Neural cell (in vitro differentiated cells): ENCODE measurements at regions not wholly inside any gene's neighbourhood (a gene's known extent, or its start where the extent isn't known, plus 50 kb on each side); places are given as distances from the start of the nearest gene placed in this dataset.

Experiments
- H2AFZ ChIP-seq: fragments of 200-600, 300-800 bp; sonication (generic), shearing (Covaris generic); 2 replicates; pipeline ENCODE4 v1.6.0; 2014; ENCODE audit warnings: low read depth, mild to moderate bottlenecking, antibody characterized with exemption, low read length, moderate library complexity
- H3F3A ChIP-seq: fragments of 200-600 bp; shearing (Covaris generic); 2 replicates; pipeline ENCODE4 v1.6.1; 2016; ENCODE audit warnings: mild to moderate bottlenecking, moderate library complexity, mixed read lengths, antibody characterized with exemption, low read length; ENCODE audit not compliant: insufficient read depth, poor library complexity, severe bottlenecking
- H3K27ac ChIP-seq: fragments of 200-600, 300-800 bp; sonication (generic), shearing (Covaris generic); 2 replicates; pipeline ENCODE4 v1.5.1; 2014; ENCODE audit warnings: mild to moderate bottlenecking, low read length, moderate library complexity
- H3K27me3 ChIP-seq: fragments of 300-800, 200-600 bp; sonication (generic), shearing (Covaris generic); 2 replicates; pipeline ENCODE4 v1.6.0; 2014; ENCODE audit warnings: mild to moderate bottlenecking, low read depth, low read length, moderate library complexity; ENCODE audit not compliant: insufficient read depth
- H3K36me3 ChIP-seq: fragments of 300-800, 200-600 bp; sonication (generic), shearing (Covaris generic); 2 replicates; pipeline ENCODE4 v1.5.1; 2014; ENCODE audit warnings: mild to moderate bottlenecking, antibody characterized with exemption, low read length, moderate library complexity; ENCODE audit not compliant: insufficient read depth
- H3K4me2 ChIP-seq: fragments of 300-800, 200-600 bp; sonication (generic), shearing (Covaris generic); 2 replicates; pipeline ENCODE4 v1.6.0; 2014; ENCODE audit warnings: mild to moderate bottlenecking, low read length
- H3K4me3 ChIP-seq: fragments of 300-800, 200-600 bp; sonication (generic), shearing (Covaris generic); 2 replicates; pipeline ENCODE4 v1.5.1; 2014; ENCODE audit warnings: mild to moderate bottlenecking, low read length, moderate library complexity
- H3K79me2 ChIP-seq: fragments of 200-600 bp; shearing (Covaris generic); replicated peaks from 2 replicates; pipeline ENCODE4 v1.6.0; 2014; ENCODE audit warnings: mild to moderate bottlenecking, low read length, moderate library complexity; ENCODE audit not compliant: insufficient read depth
- H3K9ac ChIP-seq: fragments of 300-800, 200-600 bp; sonication (generic), shearing (Covaris generic); 2 replicates; pipeline ENCODE4 v1.6.1; 2016; ENCODE audit warnings: mild to moderate bottlenecking, low read length, mixed read lengths
- H3K9me2 ChIP-seq: fragments of 200-600 bp; shearing (Covaris generic); 2 replicates; pipeline ENCODE4 v1.6.1; 2016; ENCODE audit warnings: mild to moderate bottlenecking, low read length, mixed read lengths; ENCODE audit not compliant: insufficient read depth
- H3K9me3 ChIP-seq: fragments of 200-600, 300-800 bp; sonication (generic), shearing (Covaris generic); 2 replicates; pipeline ENCODE4 v1.6.1; 2016; ENCODE audit warnings: mild to moderate bottlenecking, mixed run types, low read length, moderate library complexity, mixed read lengths
- H4K20me1 ChIP-seq: fragments of 200-600 bp; shearing (Covaris generic); 2 replicates; pipeline ENCODE4 v1.6.1; 2016; ENCODE audit warnings: mild to moderate bottlenecking, mixed run types; ENCODE audit not compliant: insufficient read depth
- CTCF ChIP-seq: fragments of 450-650 bp; IDR thresholded peaks from 2 replicates; pipeline ENCODE4 v1.5.1; 2014; ENCODE audit warnings: antibody characterized with exemption, mild to moderate bottlenecking, moderate library complexity; ENCODE audit not compliant: poor library complexity, severe bottlenecking
- EP300 ChIP-seq: fragments of 450-650 bp; conservative IDR thresholded peaks from 2 replicates; pipeline ENCODE4 v1.6.1; 2014; ENCODE audit warnings: antibody characterized with exemption, mild to moderate bottlenecking, moderate library complexity; ENCODE audit not compliant: poor library complexity, severe bottlenecking
- EZH2 ChIP-seq: fragments of 200-600, 300-800 bp; shearing (Covaris generic), sonication (generic); IDR thresholded peaks from 2 replicates; pipeline ENCODE4 v1.6.1; 2014; ENCODE audit warnings: antibody characterized with exemption, low read length, borderline replicate concordance, mild to moderate bottlenecking; ENCODE audit not compliant: insufficient read depth, poor library complexity, severe bottlenecking
- MXI1 ChIP-seq: fragments of 450-650 bp; conservative IDR thresholded peaks from 2 replicates; pipeline ENCODE4 v1.6.1; 2014; ENCODE audit warnings: antibody characterized with exemption, mild to moderate bottlenecking; ENCODE audit not compliant: poor library complexity, severe bottlenecking
- POLR2AphosphoS5 ChIP-seq: IDR thresholded peaks from 2 replicates; pipeline ENCODE4 v1.6.1; 2012
- RAD21 ChIP-seq: fragments of 450-650 bp; conservative IDR thresholded peaks from 2 replicates; pipeline ENCODE4 v1.6.1; 2014; ENCODE audit warnings: antibody characterized with exemption, mild to moderate bottlenecking, moderate library complexity
- REST ChIP-seq: IDR thresholded peaks from 2 replicates; pipeline ENCODE4 v1.6.1; 2012; ENCODE audit warnings: borderline replicate concordance
- SMC3 ChIP-seq: fragments of 450-650 bp; conservative IDR thresholded peaks from 2 replicates; pipeline ENCODE4 v1.6.1; 2014; ENCODE audit warnings: antibody characterized with exemption, mild to moderate bottlenecking, moderate library complexity; ENCODE audit not compliant: poor library complexity
- TAF1 ChIP-seq: IDR thresholded peaks from 2 replicates; pipeline ENCODE4 v1.6.1; 2012; ENCODE audit warnings: low read depth

GRCh38 chr10:6721480-6721879 is 141.4 kb upstream of the PRKCQ start:
- H3K9me3 ChIP-seq: no peaks in the 10 kb centered on the region
- H3K9ac ChIP-seq: no peak overlapping the region
- no peak overlapping the region for H2AFZ ChIP-seq
- H3K36me3 ChIP-seq: no peaks in the 10 kb centered on the region
- no peaks in the 10 kb centered on the region for H4K20me1 ChIP-seq
- no peak overlapping the region for H3K27ac ChIP-seq
- no peaks in the 10 kb centered on the region for H3K79me2 ChIP-seq
- H3K9me2 ChIP-seq: no peaks in the 10 kb centered on the region
- no peak for TF ChIP-seq MXI1
- TF ChIP-seq EP300: no peak
- TF ChIP-seq REST: no peak
- no peak for TF ChIP-seq CTCF
- no peak for TF ChIP-seq SMC3
- no peak for TF ChIP-seq TAF1
- TF ChIP-seq EZH2: no peak
- no peak for TF ChIP-seq RAD21
- no peak for TF ChIP-seq POLR2AphosphoS5
- H3K27me3 ChIP-seq: no peaks in the 10 kb centered on the region
- no peaks in the 10 kb centered on the region for H3F3A ChIP-seq
- no peak overlapping the region for H3K4me3 ChIP-seq
- no peak overlapping the region for H3K4me2 ChIP-seq

GRCh38 chr10:6719561-6719960 is 139.5 kb upstream of the PRKCQ start:
- Histone ChIP-seq H3K9ac (no peak overlapping the region), H4K20me1 (no peaks in the 10 kb centered on the region), H3K4me2 (no peak overlapping the region), H3K27me3 (no peaks in the 10 kb centered on the region), H3K9me2 (no peaks in the 10 kb centered on the region), H3K36me3 (no peaks in the 10 kb centered on the region), H3F3A (no peaks in the 10 kb centered on the region), H2AFZ (no peak overlapping the region), H3K4me3 (no peak overlapping the region), H3K27ac (no peak overlapping the region), H3K79me2 (no peaks in the 10 kb centered on the region), H3K9me3 (no peaks in the 10 kb centered on the region)
- no peak for TF ChIP-seq SMC3
- TF ChIP-seq TAF1: no peak
- TF ChIP-seq EP300: no peak
- no peak for TF ChIP-seq CTCF
- no peak for TF ChIP-seq POLR2AphosphoS5
- no peak for TF ChIP-seq RAD21
- no peak for TF ChIP-seq EZH2
- TF ChIP-seq REST: no peak
- TF ChIP-seq MXI1: no peak
